ENCODE measurements at regions not wholly inside any gene's neighbourhood (a gene's known extent, or its start where the extent isn't known, plus 50 kb on each side); places are given as distances from the start of the nearest gene placed in this dataset.

GRCh38 chr1:59136541-59137275 lies 160.2 kb upstream of the FGGY start:
- POLR2A ChIA-PET = interaction anchor here (0.6 to 2.1 kb wide), 9 partner anchors 11 to 562 kb away, joined by 3 to 7 read pairs (median 4); no protein-coding TSS in a partner anchor
- Mint-ChIP-seq H3K36me3 (ENCODE audit: insufficient read depth, unreplicated experiment) (peaks cover 6% of the 10 kb centered on the region), H3K9me3 (ENCODE audit: unreplicated experiment) (no peaks in the 10 kb centered on the region), H3K27me3 (ENCODE audit: insufficient read depth, unreplicated experiment) (no peaks in the 10 kb centered on the region), H3K27ac (ENCODE audit: low read depth, unreplicated experiment) (peak overlapping the region; percentile 90), H3K4me1 (ENCODE audit: insufficient read depth, unreplicated experiment) (peaks cover 22% of the 10 kb centered on the region), H3K4me3 (ENCODE audit: unreplicated experiment) (no peak overlapping the region)
- CTCF ChIA-PET = interaction anchor here (0.6 to 1.6 kb wide), 4 partner anchors 7 to 171 kb away, joined by 3 to 4 read pairs (median 3); no protein-coding TSS in a partner anchor
- intact Hi-C loops (cut with micrococcal nuclease) = no loop called here
- no TSS peak for BruUV-seq (replicated peaks)
- TF ChIP-seq CTCF (IDR thresholded peaks at IDR 0.05; ENCODE audit: unreplicated experiment) = no peak
- DNase-seq (ENCODE audit: unreplicated experiment) = peak; percentile 91

GRCh38 chr1:59137276-59137615 lies 159.6 kb upstream of the FGGY start:
- POLR2A ChIA-PET = interaction anchor here (0.6 to 2.1 kb wide), 9 partner anchors 11 to 562 kb away, joined by 3 to 7 read pairs (median 4); no protein-coding TSS in a partner anchor
- Mint-ChIP-seq H3K9me3 (ENCODE audit: unreplicated experiment) (no peaks in the 10 kb centered on the region), H3K4me1 (ENCODE audit: insufficient read depth, unreplicated experiment) (peaks cover 22% of the 10 kb centered on the region), H3K27me3 (ENCODE audit: insufficient read depth, unreplicated experiment) (no peaks in the 10 kb centered on the region), H3K4me3 (ENCODE audit: unreplicated experiment) (no peak overlapping the region), H3K36me3 (ENCODE audit: insufficient read depth, unreplicated experiment) (peaks cover 6% of the 10 kb centered on the region), H3K27ac (ENCODE audit: low read depth, unreplicated experiment) (peak overlapping the region; percentile 90)
- BruUV-seq (replicated peaks) = no TSS peak
- CTCF ChIA-PET = interaction anchor here (0.6 to 1.6 kb wide), 2 partner anchors 12 to 172 kb away, joined by 3 to 4 read pairs; no protein-coding TSS in a partner anchor
- TF ChIP-seq CTCF (IDR thresholded peaks at IDR 0.05; ENCODE audit: unreplicated experiment) = no peak
- no peak for DNase-seq (ENCODE audit: unreplicated experiment)
- intact Hi-C loops (cut with micrococcal nuclease) = no loop called here

- Mint-ChIP-seq H3K4me3 (ENCODE audit: unreplicated experiment) (no peak overlapping the region), H3K9me3 (ENCODE audit: unreplicated experiment) (no peaks in the 10 kb centered on the region), H3K27me3 (ENCODE audit: insufficient read depth, unreplicated experiment) (no peaks in the 10 kb centered on the region), H3K4me1 (ENCODE audit: insufficient read depth, unreplicated experiment) (peaks cover 29% of the 10 kb centered on the region), H3K36me3 (ENCODE audit: insufficient read depth, unreplicated experiment) (peaks cover 6% of the 10 kb centered on the region), H3K27ac (ENCODE audit: low read depth, unreplicated experiment) (no peak overlapping the region)
- intact Hi-C loops (cut with micrococcal nuclease) = no loop called here
- TF ChIP-seq CTCF (IDR thresholded peaks at IDR 0.05; ENCODE audit: unreplicated experiment) = no peak
- BruUV-seq (replicated peaks) = no TSS peak
- ChIA-PET CTCF (interaction anchor here (1.6 kb wide), 1 partner anchor 11 kb away, joined by 3 read pairs; no protein-coding TSS in a partner anchor), POLR2A (interaction anchor here (0.7 to 2.1 kb wide), 3 partner anchors 10 to 536 kb away, joined by 4 to 7 read pairs (median 4); no protein-coding TSS in a partner anchor)
- no peak for DNase-seq (ENCODE audit: unreplicated experiment)
These were observed 158.9 kb upstream of the FGGY start for GRCh38 chr1:59137968-59138367.

- intact Hi-C loops (cut with micrococcal nuclease) = no loop called here
- Mint-ChIP-seq H3K4me1 (ENCODE audit: insufficient read depth, unreplicated experiment) (peaks cover 33% of the 10 kb centered on the region), H3K27me3 (ENCODE audit: insufficient read depth, unreplicated experiment) (no peaks in the 10 kb centered on the region), H3K27ac (ENCODE audit: low read depth, unreplicated experiment) (no peak overlapping the region), H3K4me3 (ENCODE audit: unreplicated experiment) (no peak overlapping the region), H3K36me3 (ENCODE audit: insufficient read depth, unreplicated experiment) (peaks cover 6% of the 10 kb centered on the region), H3K9me3 (ENCODE audit: unreplicated experiment) (no peaks in the 10 kb centered on the region)
- ChIA-PET POLR2A (interaction anchor here (2.1 kb wide), 1 partner anchor 10 kb away, joined by 7 read pairs; no protein-coding TSS in a partner anchor), CTCF (interaction anchor here (0.7 kb wide), 1 partner anchor 134 kb away, joined by 3 read pairs; no protein-coding TSS in a partner anchor)
- TF ChIP-seq CTCF (IDR thresholded peaks at IDR 0.05; ENCODE audit: unreplicated experiment) = no peak
- BruUV-seq (replicated peaks) = no TSS peak
- DNase-seq (ENCODE audit: unreplicated experiment) = no peak
These were observed 158.5 kb upstream of the FGGY start for GRCh38 chr1:59138402-59138801.
